GM19397 (cell line): ENCODE measurements at regions not wholly inside any gene's neighbourhood (a gene's known extent, or its start where the extent isn't known, plus 50 kb on each side); places are given as distances from the start of the nearest gene placed in this dataset.
"Not testable (repeated sequence)": the region's sequence is repeated elsewhere in the genome, so short reads cannot be mapped to it uniquely, and the experiment has no call there.

Experiments used
- ATAC-seq: cut with Tn5 transposase; IDR thresholded peaks from one replicate; pipeline ENCODE4 v1.9.1; 2021; ENCODE audit warnings: mild to moderate bottlenecking, moderate library complexity; ENCODE audit not compliant: unreplicated experiment

- no peak for ATAC-seq
These were observed 174.8 kb downstream of the PDGFRA start for GRCh38 chr4:54403700-54404453.

GRCh38 chr4:54409270-54409817 lies 180.3 kb downstream of the PDGFRA start:
- not testable (repeated sequence) for ATAC-seq

- no peak for ATAC-seq
These were observed 185.5 kb downstream of the PDGFRA start for GRCh38 chr4:54414545-54414944.

- no peak for ATAC-seq
These were observed 188.4 kb downstream of the PDGFRA start for GRCh38 chr4:54417476-54417875.

- no peak for ATAC-seq
These were observed 189.4 kb downstream of the PDGFRA start for GRCh38 chr4:54418468-54418867.

GRCh38 chr4:54423066-54423465 lies 194.0 kb downstream of the PDGFRA start:
- no peak for ATAC-seq

GRCh38 chr4:54427826-54428225 lies 198.7 kb downstream of the PDGFRA start:
- ATAC-seq: no peak

GRCh38 chr4:54428940-54429339 lies 199.8 kb downstream of the PDGFRA start:
- no peak for ATAC-seq

- ATAC-seq: no peak
These were observed 204.6 kb downstream of the PDGFRA start for GRCh38 chr4:54433686-54434085.

GRCh38 chr4:54439831-54440243 lies 210.7 kb downstream of the PDGFRA start:
- no peak for ATAC-seq

GRCh38 chr4:54440394-54441136 lies 211.5 kb downstream of the PDGFRA start:
- no peak for ATAC-seq

GRCh38 chr4:54445866-54446265 lies 211.9 kb upstream of the KIT start:
- no peak for ATAC-seq

- ATAC-seq: no peak
These were observed 211.2 kb upstream of the KIT start for GRCh38 chr4:54446581-54446980.

GRCh38 chr4:54447304-54447703 lies 210.5 kb upstream of the KIT start:
- no peak for ATAC-seq

GRCh38 chr4:54449999-54450398 lies 207.8 kb upstream of the KIT start:
- ATAC-seq: no peak

- not testable (repeated sequence) for ATAC-seq
These were observed 190.8 kb upstream of the KIT start for GRCh38 chr4:54466960-54467359.

- ATAC-seq: no peak
These were observed 184.6 kb upstream of the KIT start for GRCh38 chr4:54473077-54473545.

- ATAC-seq: no peak
These were observed 184.0 kb upstream of the KIT start for GRCh38 chr4:54473798-54474197.

GRCh38 chr4:54475546-54475945 lies 182.2 kb upstream of the KIT start:
- no peak for ATAC-seq

GRCh38 chr4:54482529-54483200 lies 175.1 kb upstream of the KIT start:
- ATAC-seq: no peak

GRCh38 chr4:54484383-54484782 lies 173.4 kb upstream of the KIT start:
- no peak for ATAC-seq
